ENCODE measurements at regions not wholly inside any gene's neighbourhood (a gene's known extent, or its start where the extent isn't known, plus 50 kb on each side); places are given as distances from the start of the nearest gene placed in this dataset.

- WGBS (ENCODE audit: insufficient coverage, low coverage, low lambda C conversion rate, missing lambda C conversion rate) = 33% methylated on average over 1 of the region's 7 CpGs
- DNase-seq (no peak), ATAC-seq (peak in 1 of 4 donors; percentile 38)
- TF ChIP-seq POLR2A (IDR thresholded peaks at IDR 0.05) = no peak
- TF ChIP-seq, protein P1, sequence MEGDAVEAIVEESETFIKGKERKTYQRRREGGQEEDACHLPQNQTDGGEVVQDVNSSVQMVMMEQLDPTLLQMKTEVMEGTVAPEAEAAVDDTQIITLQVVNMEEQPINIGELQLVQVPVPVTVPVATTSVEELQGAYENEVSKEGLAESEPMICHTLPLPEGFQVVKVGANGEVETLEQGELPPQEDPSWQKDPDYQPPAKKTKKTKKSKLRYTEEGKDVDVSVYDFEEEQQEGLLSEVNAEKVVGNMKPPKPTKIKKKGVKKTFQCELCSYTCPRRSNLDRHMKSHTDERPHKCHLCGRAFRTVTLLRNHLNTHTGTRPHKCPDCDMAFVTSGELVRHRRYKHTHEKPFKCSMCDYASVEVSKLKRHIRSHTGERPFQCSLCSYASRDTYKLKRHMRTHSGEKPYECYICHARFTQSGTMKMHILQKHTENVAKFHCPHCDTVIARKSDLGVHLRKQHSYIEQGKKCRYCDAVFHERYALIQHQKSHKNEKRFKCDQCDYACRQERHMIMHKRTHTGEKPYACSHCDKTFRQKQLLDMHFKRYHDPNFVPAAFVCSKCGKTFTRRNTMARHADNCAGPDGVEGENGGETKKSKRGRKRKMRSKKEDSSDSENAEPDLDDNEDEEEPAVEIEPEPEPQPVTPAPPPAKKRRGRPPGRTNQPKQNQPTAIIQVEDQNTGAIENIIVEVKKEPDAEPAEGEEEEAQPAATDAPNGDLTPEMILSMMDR (IDR thresholded peaks at IDR 0.05) = no peak
- H3K4me3 ChIP-seq = no peak overlapping the region
- H3K36me3 ChIP-seq = no peaks in the 10 kb centered on the region
- no peak overlapping the region for H3K27ac ChIP-seq
- no peaks in the 10 kb centered on the region for H3K27me3 ChIP-seq
- H3K9me3 ChIP-seq = no peaks in the 10 kb centered on the region
- intact Hi-C loops (cut with DNase I) = no loop called here
- H3K4me1 ChIP-seq = no peaks in the 10 kb centered on the region
Observed at GRCh38 chr13:60869941-60870613, 473.1 kb downstream of the TDRD3 start.

DNA sequence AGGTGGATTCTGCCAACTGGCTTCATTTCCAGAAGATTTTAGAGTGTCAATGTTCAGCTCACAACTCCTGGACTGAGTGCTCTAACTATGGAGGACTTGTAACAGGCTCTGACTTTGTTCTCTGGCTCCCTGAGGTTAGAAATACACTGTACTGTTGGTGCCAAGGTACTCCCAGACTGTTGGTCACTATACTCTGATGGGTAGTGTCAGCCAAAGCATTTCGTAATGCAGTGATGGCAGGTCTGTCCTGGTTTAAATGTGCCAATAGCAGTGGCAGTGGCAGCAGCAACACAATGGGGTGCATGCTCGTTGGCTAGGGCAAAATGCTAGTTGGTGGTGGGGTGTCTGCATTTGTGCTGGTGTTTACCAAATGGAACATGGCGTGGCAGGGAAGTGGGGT lies 472.2 kb downstream of the TDRD3 start:
- H3K27ac ChIP-seq = no peak overlapping the region
- ATAC-seq (no peak), DNase-seq (no peak)
- intact Hi-C loops (cut with DNase I) = no loop called here
- TF ChIP-seq, protein P1 (IDR thresholded peaks at IDR 0.05) = no peak
- TF ChIP-seq POLR2A (IDR thresholded peaks at IDR 0.05) = no peak
- H3K4me1 ChIP-seq = no peaks in the 10 kb centered on the region
- no peaks in the 10 kb centered on the region for H3K27me3 ChIP-seq
- no peaks in the 10 kb centered on the region for H3K9me3 ChIP-seq
- 28% methylated on average over 2 of the region's 3 CpGs for WGBS (ENCODE audit: insufficient coverage, low coverage, low lambda C conversion rate, missing lambda C conversion rate)
- H3K36me3 ChIP-seq = no peaks in the 10 kb centered on the region
- H3K4me3 ChIP-seq = no peak overlapping the region

- Histone ChIP-seq H3K27me3 (no peaks in the 10 kb centered on the region), H3K27ac (no peak overlapping the region), H3K4me3 (no peak overlapping the region), H3K4me1 (no peaks in the 10 kb centered on the region), H3K9me3 (no peaks in the 10 kb centered on the region), H3K36me3 (no peaks in the 10 kb centered on the region)
- no peak for DNase-seq
- intact Hi-C loops (cut with DNase I) = no loop called here
- WGBS (ENCODE audit: insufficient coverage, low coverage, low lambda C conversion rate, missing lambda C conversion rate) = 53% methylated on average over 1 of the region's 1 CpG
- ATAC-seq = no peak
- TF ChIP-seq, protein P1 (IDR thresholded peaks at IDR 0.05) = no peak
- no peak for TF ChIP-seq POLR2A (IDR thresholded peaks at IDR 0.05)
Observed at GRCh38 chr13:60862036-60862435, 465.0 kb downstream of the TDRD3 start.

- H3K4me1 ChIP-seq = no peaks in the 10 kb centered on the region
- WGBS (ENCODE audit: insufficient coverage, low coverage, low lambda C conversion rate, missing lambda C conversion rate) = 59% methylated on average over 4 of the region's 4 CpGs
- H3K27me3 ChIP-seq = no peaks in the 10 kb centered on the region
- intact Hi-C loops (cut with DNase I) = no loop called here
- no peaks in the 10 kb centered on the region for H3K36me3 ChIP-seq
- DNase-seq = no peak
- H3K27ac ChIP-seq = no peak overlapping the region
- H3K4me3 ChIP-seq = no peak overlapping the region
- ATAC-seq = no peak
- no peaks in the 10 kb centered on the region for H3K9me3 ChIP-seq
- TF ChIP-seq, protein P1 (IDR thresholded peaks at IDR 0.05) = no peak
- no peak for TF ChIP-seq POLR2A (IDR thresholded peaks at IDR 0.05)
Observed at GRCh38 chr13:60857698-60858097, 460.7 kb downstream of the TDRD3 start.
